ENCODE measurements at regions not wholly inside any gene's neighbourhood (a gene's known extent, or its start where the extent isn't known, plus 50 kb on each side); places are given as distances from the start of the nearest gene placed in this dataset.

DNA sequence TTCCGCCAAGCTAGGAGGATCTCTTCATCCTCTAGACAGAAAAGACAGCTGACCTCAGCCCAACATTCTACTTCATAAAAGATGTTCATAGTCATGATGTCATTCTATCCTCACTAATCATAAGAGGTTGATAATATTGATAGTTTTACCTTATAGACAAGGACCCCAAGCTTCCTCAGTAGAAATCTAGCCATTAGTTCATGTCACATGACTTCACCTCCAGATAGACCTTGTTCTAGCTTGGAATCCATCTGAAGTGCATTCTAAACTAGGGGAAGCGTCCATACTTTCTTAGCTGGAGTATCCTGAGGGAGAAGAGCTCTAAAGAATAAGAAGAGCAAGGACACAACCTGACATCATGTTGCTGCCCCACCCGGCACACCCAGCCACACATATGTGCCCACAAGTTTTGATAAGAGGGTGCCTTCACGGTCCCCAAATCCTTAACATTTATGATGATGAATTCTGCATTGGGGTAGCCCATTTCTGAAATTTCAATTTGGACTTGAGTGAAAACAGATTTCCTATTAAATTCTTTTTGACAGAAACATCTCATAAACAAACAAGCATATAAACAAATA, 292.5 kb upstream of the STXBP5 start:
- TF ChIP-seq, protein P1, sequence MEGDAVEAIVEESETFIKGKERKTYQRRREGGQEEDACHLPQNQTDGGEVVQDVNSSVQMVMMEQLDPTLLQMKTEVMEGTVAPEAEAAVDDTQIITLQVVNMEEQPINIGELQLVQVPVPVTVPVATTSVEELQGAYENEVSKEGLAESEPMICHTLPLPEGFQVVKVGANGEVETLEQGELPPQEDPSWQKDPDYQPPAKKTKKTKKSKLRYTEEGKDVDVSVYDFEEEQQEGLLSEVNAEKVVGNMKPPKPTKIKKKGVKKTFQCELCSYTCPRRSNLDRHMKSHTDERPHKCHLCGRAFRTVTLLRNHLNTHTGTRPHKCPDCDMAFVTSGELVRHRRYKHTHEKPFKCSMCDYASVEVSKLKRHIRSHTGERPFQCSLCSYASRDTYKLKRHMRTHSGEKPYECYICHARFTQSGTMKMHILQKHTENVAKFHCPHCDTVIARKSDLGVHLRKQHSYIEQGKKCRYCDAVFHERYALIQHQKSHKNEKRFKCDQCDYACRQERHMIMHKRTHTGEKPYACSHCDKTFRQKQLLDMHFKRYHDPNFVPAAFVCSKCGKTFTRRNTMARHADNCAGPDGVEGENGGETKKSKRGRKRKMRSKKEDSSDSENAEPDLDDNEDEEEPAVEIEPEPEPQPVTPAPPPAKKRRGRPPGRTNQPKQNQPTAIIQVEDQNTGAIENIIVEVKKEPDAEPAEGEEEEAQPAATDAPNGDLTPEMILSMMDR (IDR thresholded peaks at IDR 0.05; ENCODE audit: borderline replicate concordance, extremely low read depth, low read length, poor library complexity, severe bottlenecking), result no peak
- TF ChIP-seq EZH2 (IDR thresholded peaks at IDR 0.05; ENCODE audit: borderline replicate concordance, low read depth, low read length, severe bottlenecking), result no peak
